ENCODE measurements at regions not wholly inside any gene's neighbourhood (a gene's known extent, or its start where the extent isn't known, plus 50 kb on each side); places are given as distances from the start of the nearest gene placed in this dataset.

GRCh38 chr13:90889906-90890834 lies 457.3 kb upstream of the MIR17HG start:
- TF ChIP-seq CTCF (IDR thresholded peaks at IDR 0.05) (no peak), POLR2A (IDR thresholded peaks at IDR 0.05) (no peak)

Data from vagina (tissue), 2 donors.